ENCODE measurements at regions not wholly inside any gene's neighbourhood (a gene's known extent, or its start where the extent isn't known, plus 50 kb on each side); places are given as distances from the start of the nearest gene placed in this dataset.

DNA sequence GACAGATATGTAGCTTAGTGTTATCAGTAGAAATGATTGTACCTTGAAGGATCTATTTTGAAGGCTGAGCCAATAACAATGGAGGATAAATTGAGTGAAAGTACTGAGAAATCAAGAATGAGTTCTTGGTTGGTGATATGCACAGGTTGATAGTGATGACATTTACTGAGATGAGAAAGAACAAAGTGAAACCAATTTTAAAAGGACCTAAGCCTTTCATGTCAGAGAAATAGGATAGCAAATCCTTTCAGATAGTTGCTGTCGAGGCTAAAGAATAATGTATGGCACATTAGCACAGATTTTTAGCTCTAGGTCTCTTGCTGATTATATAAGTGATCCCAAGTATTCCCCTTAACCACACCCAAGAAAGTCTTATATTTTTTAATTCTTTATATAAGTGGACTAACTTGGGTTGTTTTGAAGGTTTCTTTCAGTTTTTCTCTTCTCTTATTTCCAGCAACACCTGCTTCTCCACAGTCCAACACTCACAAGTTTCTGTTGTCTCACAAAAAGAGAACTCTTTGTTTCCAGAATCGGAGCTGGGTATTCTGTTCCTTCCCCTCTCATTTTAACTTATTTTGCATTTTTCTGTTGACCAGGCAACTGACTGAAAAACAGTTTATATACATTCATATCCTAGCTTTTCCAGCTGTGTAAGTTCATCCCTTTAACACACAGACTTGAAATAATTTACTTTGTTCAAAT, 286.9 kb upstream of the ATP10B start:
- H3K36me3 ChIP-seq (replicated peaks in 1 of 2) = no peaks in the 10 kb centered on the region
- no peak for TF ChIP-seq POLR2A (IDR thresholded peaks at IDR 0.05)
- TF ChIP-seq, protein P1, sequence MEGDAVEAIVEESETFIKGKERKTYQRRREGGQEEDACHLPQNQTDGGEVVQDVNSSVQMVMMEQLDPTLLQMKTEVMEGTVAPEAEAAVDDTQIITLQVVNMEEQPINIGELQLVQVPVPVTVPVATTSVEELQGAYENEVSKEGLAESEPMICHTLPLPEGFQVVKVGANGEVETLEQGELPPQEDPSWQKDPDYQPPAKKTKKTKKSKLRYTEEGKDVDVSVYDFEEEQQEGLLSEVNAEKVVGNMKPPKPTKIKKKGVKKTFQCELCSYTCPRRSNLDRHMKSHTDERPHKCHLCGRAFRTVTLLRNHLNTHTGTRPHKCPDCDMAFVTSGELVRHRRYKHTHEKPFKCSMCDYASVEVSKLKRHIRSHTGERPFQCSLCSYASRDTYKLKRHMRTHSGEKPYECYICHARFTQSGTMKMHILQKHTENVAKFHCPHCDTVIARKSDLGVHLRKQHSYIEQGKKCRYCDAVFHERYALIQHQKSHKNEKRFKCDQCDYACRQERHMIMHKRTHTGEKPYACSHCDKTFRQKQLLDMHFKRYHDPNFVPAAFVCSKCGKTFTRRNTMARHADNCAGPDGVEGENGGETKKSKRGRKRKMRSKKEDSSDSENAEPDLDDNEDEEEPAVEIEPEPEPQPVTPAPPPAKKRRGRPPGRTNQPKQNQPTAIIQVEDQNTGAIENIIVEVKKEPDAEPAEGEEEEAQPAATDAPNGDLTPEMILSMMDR (IDR thresholded peaks at IDR 0.05) = no peak
- no peaks in the 10 kb centered on the region for H3K9me3 ChIP-seq (replicated peaks in 1 of 3)
- peaks cover 0 to 3% of the 10 kb centered on the region in 2 donors for H3K4me1 ChIP-seq (replicated peaks in 1 of 2)
- no peak for DNase-seq
- intact Hi-C loops (cut with DNase I) = no loop called here
- H3K4me3 ChIP-seq = no peak overlapping the region
- 62 to 75% (median 67%) methylated on average over 2 of the region's 2 CpGs for WGBS, 4 donors
- H3K27ac ChIP-seq = no peak overlapping the region
- no peaks in the 10 kb centered on the region for H3K27me3 ChIP-seq

DNA sequence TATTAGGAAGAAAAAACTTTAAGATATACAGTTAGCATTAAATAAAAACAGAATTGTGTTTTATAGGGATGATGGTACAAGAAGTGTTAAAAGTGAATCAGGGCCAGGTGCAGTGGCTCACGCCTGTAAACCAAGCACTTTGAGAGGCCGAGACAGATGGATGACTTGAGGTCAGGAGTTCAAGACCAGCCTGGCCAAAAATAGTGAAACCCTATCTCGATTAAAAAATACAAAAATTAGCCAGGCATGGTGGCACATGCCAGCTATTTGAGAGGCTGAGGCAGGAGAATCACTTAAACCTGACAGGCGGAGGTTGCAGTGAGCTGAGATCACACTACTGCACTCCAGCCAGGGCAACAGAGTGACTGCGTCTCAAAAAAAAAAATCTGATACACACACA, 282.9 kb upstream of the ATP10B start:
- Histone ChIP-seq H3K27me3 (no peaks in the 10 kb centered on the region), H3K4me3 (no peak overlapping the region), H3K27ac (no peak overlapping the region), H3K36me3 (replicated peaks in 1 of 2) (no peaks in the 10 kb centered on the region), H3K9me3 (replicated peaks in 1 of 3) (no peaks in the 10 kb centered on the region), H3K4me1 (replicated peaks in 1 of 2) (peaks cover 0 to 3% of the 10 kb centered on the region in 2 donors)
- DNase-seq = no peak
- no peak for TF ChIP-seq POLR2A (IDR thresholded peaks at IDR 0.05)
- TF ChIP-seq, protein P1 (IDR thresholded peaks at IDR 0.05) = no peak
- WGBS, 4 donors = 39 to 47% (median 45%) methylated on average over 4 to 5 of the region's 5 CpGs
- intact Hi-C loops (cut with DNase I) = no loop called here

DNA sequence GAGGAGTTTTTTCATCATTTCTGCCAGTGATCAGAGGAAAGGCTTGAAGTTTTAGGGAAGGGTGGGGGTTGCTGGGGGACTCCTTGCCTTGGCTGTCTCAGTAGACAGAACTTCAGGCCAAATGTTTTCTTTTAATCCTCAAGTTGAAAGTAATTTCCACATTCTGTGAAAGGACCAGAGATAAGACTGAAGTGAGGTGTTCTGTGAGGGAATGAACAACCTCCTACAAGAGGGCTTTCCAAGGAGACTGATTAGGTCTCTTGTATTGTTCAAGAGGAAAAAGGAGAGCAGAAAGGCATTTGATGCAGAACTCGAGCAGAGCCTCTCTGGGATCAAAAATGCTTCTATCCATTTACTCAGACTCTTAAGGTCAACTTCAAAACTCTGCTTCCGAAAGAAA, 282.1 kb upstream of the ATP10B start:
- no peaks in the 10 kb centered on the region for H3K9me3 ChIP-seq (replicated peaks in 1 of 3)
- 31 to 46% (median 35%) methylated on average over 2 of the region's 2 CpGs for WGBS, 4 donors
- H3K4me1 ChIP-seq (replicated peaks in 1 of 2) = peaks cover 0 to 3% of the 10 kb centered on the region in 2 donors
- DNase-seq = no peak
- peak overlapping the region in 1 of 5 donors; percentile 15 for H3K27ac ChIP-seq
- no peak for TF ChIP-seq POLR2A (IDR thresholded peaks at IDR 0.05)
- TF ChIP-seq, protein P1 (IDR thresholded peaks at IDR 0.05) = no peak
- intact Hi-C loops (cut with DNase I) = no loop called here
- H3K27me3 ChIP-seq = no peaks in the 10 kb centered on the region
- H3K4me3 ChIP-seq = no peak overlapping the region
- H3K36me3 ChIP-seq (replicated peaks in 1 of 2) = no peaks in the 10 kb centered on the region

DNA sequence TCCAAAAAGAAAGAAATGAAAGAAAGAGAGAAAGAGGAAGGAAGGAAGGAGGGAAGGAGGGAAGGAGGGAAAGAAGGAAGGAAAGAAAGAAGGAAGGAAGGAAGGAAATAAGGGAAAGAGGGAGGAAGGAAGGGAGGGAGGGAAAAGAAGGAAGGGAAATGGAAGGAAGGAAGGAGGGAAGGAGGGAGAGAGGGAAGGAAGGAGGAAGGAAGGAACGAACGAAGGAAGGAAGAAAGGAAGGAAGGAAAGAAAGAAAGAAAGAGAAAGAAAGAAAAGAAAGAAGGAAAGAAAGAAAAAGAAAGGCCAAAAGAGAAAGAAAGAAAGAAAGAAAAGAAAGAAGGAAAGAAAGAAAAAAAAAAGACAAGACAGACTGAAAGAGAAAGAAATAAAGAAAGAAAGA, 263.9 kb upstream of the ATP10B start:
- TF ChIP-seq POLR2A (IDR thresholded peaks at IDR 0.05) = no peak
- TF ChIP-seq, protein P1 (IDR thresholded peaks at IDR 0.05) = no peak
- 60 to 84% (median 72%) methylated on average over 1 to 2 of the region's 2 CpGs for WGBS, 4 donors
- Histone ChIP-seq H3K27ac (no peak overlapping the region), H3K4me1 (replicated peaks in 1 of 2) (no peaks in the 10 kb centered on the region), H3K4me3 (no peak overlapping the region), H3K27me3 (no peaks in the 10 kb centered on the region), H3K9me3 (replicated peaks in 1 of 3) (no peaks in the 10 kb centered on the region), H3K36me3 (replicated peaks in 1 of 2) (no peaks in the 10 kb centered on the region)
- intact Hi-C loops (cut with DNase I) = no loop called here
- no peak for DNase-seq

All from adrenal gland (tissue), 9 donors.